ENCODE measurements at regions not wholly inside any gene's neighbourhood (a gene's known extent, or its start where the extent isn't known, plus 50 kb on each side); places are given as distances from the start of the nearest gene placed in this dataset.

- ATAC-seq (ENCODE audit: poor library complexity) (no peak), DNase-seq (no peak)
- POLR2A ChIA-PET = no interaction called here
- no peaks in the 10 kb centered on the region for H3K4me1 ChIP-seq (ENCODE audit: insufficient read depth, low read length)
- Mint-ChIP-seq H3K4me1 (ENCODE audit: low read depth) (no peaks in the 10 kb centered on the region), H3K9me3 (no peaks in the 10 kb centered on the region), H3K36me3 (ENCODE audit: low read depth) (no peaks in the 10 kb centered on the region), H3K27me3 (no peaks in the 10 kb centered on the region), H3K27ac (no peak overlapping the region), H3K4me3 (no peak overlapping the region)
- CTCF ChIA-PET = interaction anchor here (0.7 to 1.0 kb wide), 2 partner anchors 10 to 13 kb away, joined by 4 to 7 read pairs; no protein-coding TSS in a partner anchor
- H3K27me3 ChIP-seq (ENCODE audit: control insufficient read depth in 1 of 2, insufficient read depth in 2 of 2, low read length in 2 of 2) = no peaks in the 10 kb centered on the region
- H3K9me3 ChIP-seq (ENCODE audit: control insufficient read depth in 1 of 2, insufficient read depth in 1 of 2, low read length in 2 of 2) = no peaks in the 10 kb centered on the region
- intact Hi-C loops (cut with DNase I, micrococcal nuclease) = loop anchor here in 1 of 2 experiments (5.0 kb wide), 1 partner anchor 673 kb away; the partner anchor contains the start of gene BCL11A
- TF ChIP-seq CTCF (IDR thresholded peaks at IDR 0.05) = no peak
- no peaks in the 10 kb centered on the region for H3K36me3 ChIP-seq (ENCODE audit: insufficient read depth, low read length)
- H3K4me3 ChIP-seq (ENCODE audit: low read length) = no peak overlapping the region
- no peak overlapping the region for H3K27ac ChIP-seq (ENCODE audit: low read depth in 1 of 2, low read length in 2 of 2)
Observed at GRCh38 chr2:59879700-59880131, 673.7 kb downstream of the BCL11A start.

GRCh38 chr2:59875836-59876235, 677.6 kb downstream of the BCL11A start:
- intact Hi-C loops (cut with DNase I, micrococcal nuclease) = no loop called here

GRCh38 chr2:59874971-59875755, 678.3 kb downstream of the BCL11A start:
- CTCF ChIA-PET = no interaction called here
- no peak overlapping the region for H3K4me3 ChIP-seq (ENCODE audit: low read length)
- Mint-ChIP-seq H3K9me3 (no peaks in the 10 kb centered on the region), H3K4me3 (no peak overlapping the region), H3K27ac (no peak overlapping the region), H3K4me1 (ENCODE audit: low read depth) (no peaks in the 10 kb centered on the region), H3K36me3 (ENCODE audit: low read depth) (no peaks in the 10 kb centered on the region), H3K27me3 (no peaks in the 10 kb centered on the region)
- POLR2A ChIA-PET = no interaction called here
- TF ChIP-seq CTCF (IDR thresholded peaks at IDR 0.05) = no peak
- no peak overlapping the region for H3K27ac ChIP-seq (ENCODE audit: low read depth in 1 of 2, low read length in 2 of 2)
- no peaks in the 10 kb centered on the region for H3K27me3 ChIP-seq (ENCODE audit: control insufficient read depth in 1 of 2, insufficient read depth in 2 of 2, low read length in 2 of 2)
- DNase-seq (no peak), ATAC-seq (ENCODE audit: poor library complexity) (no peak)
- no peaks in the 10 kb centered on the region for H3K9me3 ChIP-seq (ENCODE audit: control insufficient read depth in 1 of 2, insufficient read depth in 1 of 2, low read length in 2 of 2)
- H3K36me3 ChIP-seq (ENCODE audit: insufficient read depth, low read length) = no peaks in the 10 kb centered on the region
- intact Hi-C loops (cut with DNase I, micrococcal nuclease) = no loop called here
- H3K4me1 ChIP-seq (ENCODE audit: insufficient read depth, low read length) = no peaks in the 10 kb centered on the region

More at GRCh38 chr2:59875836-59876235, 677.6 kb downstream of the BCL11A start:
- Histone ChIP-seq H3K36me3 (ENCODE audit: insufficient read depth, low read length) (no peaks in the 10 kb centered on the region), H3K27ac (ENCODE audit: low read depth in 1 of 2, low read length in 2 of 2) (no peak overlapping the region), H3K27me3 (ENCODE audit: control insufficient read depth in 1 of 2, insufficient read depth in 2 of 2, low read length in 2 of 2) (no peaks in the 10 kb centered on the region), H3K9me3 (ENCODE audit: control insufficient read depth in 1 of 2, insufficient read depth in 1 of 2, low read length in 2 of 2) (no peaks in the 10 kb centered on the region), H3K4me3 (ENCODE audit: low read length) (no peak overlapping the region), H3K4me1 (ENCODE audit: insufficient read depth, low read length) (no peaks in the 10 kb centered on the region)
- no peak overlapping the region for H3K4me3 Mint-ChIP-seq
- ATAC-seq (ENCODE audit: poor library complexity) = no peak
- H3K36me3 Mint-ChIP-seq (ENCODE audit: low read depth) = no peaks in the 10 kb centered on the region
- no peaks in the 10 kb centered on the region for H3K9me3 Mint-ChIP-seq
- POLR2A ChIA-PET = no interaction called here
- no peaks in the 10 kb centered on the region for H3K27me3 Mint-ChIP-seq
- DNase-seq = no peak
- H3K4me1 Mint-ChIP-seq (ENCODE audit: low read depth) = no peaks in the 10 kb centered on the region
- CTCF ChIA-PET = no interaction called here
- TF ChIP-seq CTCF (IDR thresholded peaks at IDR 0.05) = no peak
- no peak overlapping the region for H3K27ac Mint-ChIP-seq

Measured in CD4-positive, alpha-beta T cell (primary cell).